Natural killer cell (primary cell): ENCODE measurements at regions not wholly inside any gene's neighbourhood (a gene's known extent, or its start where the extent isn't known, plus 50 kb on each side); places are given as distances from the start of the nearest gene placed in this dataset.

ENCODE experiments used
- ATAC-seq, 3 donors: fragments of 150-1000 bp in 2 of 3; fragments of 200-7000 bp in 1 of 3; cut with Tn5 transposase; 1 replicate in 1 of 3; 2 replicates in 2 of 3; pipeline ENCODE4 v1.10.0; 2021; ENCODE audit warnings: mild to moderate bottlenecking in 2 of 3, moderate library complexity in 2 of 3
- DNase-seq, 2 donors: peaks; one replicate each; pipeline versions ENCODE4 v3.0.0 to v3.0.0-alpha.2; 2013 to 2021; ENCODE audit warnings: mixed read lengths in 1 of 2
- H3K27ac ChIP-seq: one replicate; pipeline ENCODE4 v1.5.1; 2013; ENCODE audit warnings: mild to moderate bottlenecking, low read length
- H3K27me3 ChIP-seq: one replicate; pipeline ENCODE4 v1.6.1; 2013; ENCODE audit warnings: low read length; ENCODE audit not compliant: control insufficient read depth, insufficient read depth
- H3K36me3 ChIP-seq: one replicate; pipeline ENCODE4 v1.6.1; 2013; ENCODE audit warnings: low read length; ENCODE audit not compliant: control insufficient read depth, insufficient read depth
- H3K4me1 ChIP-seq: one replicate; pipeline ENCODE4 v1.6.1; 2013; ENCODE audit warnings: low read length; ENCODE audit not compliant: control insufficient read depth, insufficient read depth
- H3K4me3 ChIP-seq: one replicate; pipeline ENCODE4 v1.5.1; 2013; ENCODE audit warnings: low read length
- H3K9me3 ChIP-seq: one replicate; pipeline ENCODE4 v1.6.1; 2013; ENCODE audit warnings: low read length; ENCODE audit not compliant: control insufficient read depth, insufficient read depth
- H3K27ac Mint-ChIP-seq, 2 donors: one replicate each; pipeline ENCODE4 v1.8.0; 2022; ENCODE audit warnings: mild to moderate bottlenecking in 2 of 2, mixed read lengths in 2 of 2, moderate library complexity in 1 of 2
- H3K27me3 Mint-ChIP-seq, 2 donors: one replicate each; pipeline ENCODE4 v1.8.0; 2022; ENCODE audit warnings: low read depth in 2 of 2, mixed read lengths in 2 of 2
- H3K36me3 Mint-ChIP-seq: one replicate; pipeline ENCODE4 v1.8.0; 2022; ENCODE audit warnings: mixed read lengths
- H3K4me1 Mint-ChIP-seq, 2 donors: one replicate each; pipeline ENCODE4 v1.8.0; 2022; ENCODE audit warnings: mixed read lengths in 2 of 2
- H3K4me3 Mint-ChIP-seq: one replicate; pipeline ENCODE4 v1.8.0; 2022; ENCODE audit warnings: mild to moderate bottlenecking, moderate library complexity, mixed read lengths
- H3K9me3 Mint-ChIP-seq, 2 donors: one replicate each; pipeline ENCODE4 v1.8.0; 2022; ENCODE audit warnings: mixed read lengths in 2 of 2
- WGBS: methylation state at CpG from one replicate; pipeline ENCODE4 v1.1.7; 2013; ENCODE audit warnings: missing lambda C conversion rate; ENCODE audit not compliant: insufficient coverage; 5-methylcytosine and 5-hydroxymethylcytosine counted together
- intact Hi-C: fragments of 100-400 bp; cut with micrococcal nuclease; formaldehyde crosslinking; loops from one replicate; pipeline ENCODE4 v1.14.2; 2022
- TF ChIP-seq, protein P1 (sequence below): fragments of 200-600 bp; IDR thresholded peaks from one replicate; pipeline ENCODE4 v1.8.0; 2022; ENCODE audit warnings: antibody characterized with exemption

DNA sequence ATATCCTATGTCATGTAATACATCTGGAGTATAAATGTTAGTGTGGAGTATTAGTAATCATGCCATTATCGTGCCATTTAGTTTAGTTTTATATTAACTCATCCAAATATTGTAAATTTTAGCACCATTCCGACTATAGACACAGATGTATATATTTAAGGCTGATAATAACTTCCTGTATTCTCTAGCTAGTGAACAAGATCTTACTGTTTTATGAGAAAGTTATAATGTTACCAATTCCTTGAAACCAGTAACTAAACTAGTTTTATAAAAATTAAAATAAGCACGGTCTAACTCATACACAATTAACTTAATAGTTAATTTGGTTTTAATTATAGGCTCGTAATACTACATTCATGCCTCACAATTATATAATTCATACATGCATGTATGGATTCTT lies 808.6 kb downstream of the USP25 start:
- Histone ChIP-seq H3K36me3 (no peaks in the 10 kb centered on the region), H3K27ac (no peak overlapping the region), H3K4me3 (no peak overlapping the region), H3K4me1 (no peaks in the 10 kb centered on the region), H3K9me3 (no peaks in the 10 kb centered on the region), H3K27me3 (no peaks in the 10 kb centered on the region)
- DNase-seq (no peak), ATAC-seq (no peak)
- Mint-ChIP-seq H3K9me3 (peaks cover 10 to 11% of the 10 kb centered on the region in 2 donors), H3K27me3 (no peaks in the 10 kb centered on the region), H3K4me3 (no peak overlapping the region), H3K4me1 (no peaks in the 10 kb centered on the region), H3K27ac (no peak overlapping the region), H3K36me3 (no peaks in the 10 kb centered on the region)
- no CpG with 5 or more reads among the region's 4 CpGs for WGBS
- intact Hi-C loops = no loop called here
- TF ChIP-seq, protein P1, sequence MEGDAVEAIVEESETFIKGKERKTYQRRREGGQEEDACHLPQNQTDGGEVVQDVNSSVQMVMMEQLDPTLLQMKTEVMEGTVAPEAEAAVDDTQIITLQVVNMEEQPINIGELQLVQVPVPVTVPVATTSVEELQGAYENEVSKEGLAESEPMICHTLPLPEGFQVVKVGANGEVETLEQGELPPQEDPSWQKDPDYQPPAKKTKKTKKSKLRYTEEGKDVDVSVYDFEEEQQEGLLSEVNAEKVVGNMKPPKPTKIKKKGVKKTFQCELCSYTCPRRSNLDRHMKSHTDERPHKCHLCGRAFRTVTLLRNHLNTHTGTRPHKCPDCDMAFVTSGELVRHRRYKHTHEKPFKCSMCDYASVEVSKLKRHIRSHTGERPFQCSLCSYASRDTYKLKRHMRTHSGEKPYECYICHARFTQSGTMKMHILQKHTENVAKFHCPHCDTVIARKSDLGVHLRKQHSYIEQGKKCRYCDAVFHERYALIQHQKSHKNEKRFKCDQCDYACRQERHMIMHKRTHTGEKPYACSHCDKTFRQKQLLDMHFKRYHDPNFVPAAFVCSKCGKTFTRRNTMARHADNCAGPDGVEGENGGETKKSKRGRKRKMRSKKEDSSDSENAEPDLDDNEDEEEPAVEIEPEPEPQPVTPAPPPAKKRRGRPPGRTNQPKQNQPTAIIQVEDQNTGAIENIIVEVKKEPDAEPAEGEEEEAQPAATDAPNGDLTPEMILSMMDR = no peak

DNA sequence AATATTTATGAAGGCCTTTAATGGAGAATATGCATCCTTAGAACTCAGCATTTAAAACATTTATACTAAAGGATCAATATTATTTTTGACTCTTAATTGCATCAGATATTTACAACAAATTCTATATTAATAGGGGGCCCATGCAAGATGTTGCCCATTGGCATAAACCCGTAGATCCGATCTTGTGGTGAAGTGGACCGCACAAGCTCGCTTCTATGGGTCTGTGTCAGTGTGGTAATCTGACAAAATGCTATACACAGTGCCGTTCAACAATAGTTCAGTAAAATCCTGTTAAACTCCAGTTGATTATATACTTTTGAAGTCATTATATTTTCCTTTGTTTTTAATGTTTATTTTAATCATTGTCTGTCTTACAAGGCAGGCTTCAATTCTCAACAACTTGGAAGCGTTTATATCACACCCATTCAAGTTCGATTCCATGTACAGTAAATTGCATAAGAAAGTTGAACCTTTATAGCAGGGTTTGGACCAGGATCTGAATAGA lies 809.2 kb downstream of the USP25 start:
- H3K36me3 ChIP-seq = no peaks in the 10 kb centered on the region
- intact Hi-C loops = no loop called here
- H3K9me3 ChIP-seq = no peaks in the 10 kb centered on the region
- TF ChIP-seq, protein P1 = no peak
- no peak overlapping the region for H3K4me3 ChIP-seq
- H3K27ac Mint-ChIP-seq = no peak overlapping the region
- no peaks in the 10 kb centered on the region for H3K27me3 Mint-ChIP-seq
- 94% methylated on average over 6 of the region's 7 CpGs for WGBS
- H3K4me3 Mint-ChIP-seq = no peak overlapping the region
- DNase-seq (no peak), ATAC-seq (no peak)
- H3K9me3 Mint-ChIP-seq = peaks cover 10 to 11% of the 10 kb centered on the region in 2 donors
- H3K27ac ChIP-seq = no peak overlapping the region
- H3K4me1 Mint-ChIP-seq = no peaks in the 10 kb centered on the region
- no peaks in the 10 kb centered on the region for H3K27me3 ChIP-seq
- H3K36me3 Mint-ChIP-seq = no peaks in the 10 kb centered on the region
- H3K4me1 ChIP-seq = no peaks in the 10 kb centered on the region

DNA sequence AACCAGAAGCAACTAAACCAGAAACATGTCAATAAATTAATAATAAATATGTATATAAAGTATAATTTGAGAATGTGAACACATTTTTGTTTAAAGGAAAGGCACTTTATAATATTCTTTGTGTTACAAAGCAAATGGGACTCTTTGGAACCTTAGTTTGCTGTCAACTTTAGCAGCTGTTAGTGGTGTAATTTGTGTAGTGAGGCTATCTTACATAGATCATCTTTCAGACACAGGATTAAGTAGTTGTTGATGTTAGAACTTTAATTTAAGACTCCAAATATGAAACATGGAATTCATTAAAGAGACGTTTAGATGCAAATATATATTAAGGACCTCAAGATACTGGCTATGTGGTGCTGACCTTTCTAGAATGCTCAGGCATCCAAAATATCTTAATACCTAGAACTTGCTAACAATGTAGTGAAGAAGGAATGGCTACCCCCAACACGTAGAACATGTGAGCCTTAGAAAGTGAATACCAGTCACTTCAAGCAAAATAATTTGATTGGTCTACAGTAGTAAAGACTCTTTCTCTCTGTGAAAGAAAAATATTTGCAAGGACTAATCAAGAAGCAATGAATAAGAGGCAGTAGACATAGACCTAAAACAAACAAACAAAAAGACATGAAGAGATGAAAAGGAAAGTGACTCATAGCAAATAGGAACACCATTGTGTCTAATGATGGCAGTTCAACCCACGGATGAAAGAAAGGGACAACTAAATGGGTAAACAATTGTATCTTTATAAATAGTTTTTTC lies 811.4 kb downstream of the USP25 start:
- no peaks in the 10 kb centered on the region for H3K9me3 ChIP-seq
- no peak overlapping the region for H3K27ac Mint-ChIP-seq
- ATAC-seq (no peak), DNase-seq (no peak)
- no peaks in the 10 kb centered on the region for H3K36me3 Mint-ChIP-seq
- no peaks in the 10 kb centered on the region for H3K4me1 ChIP-seq
- H3K27ac ChIP-seq = no peak overlapping the region
- H3K4me3 ChIP-seq = no peak overlapping the region
- TF ChIP-seq, protein P1 = no peak
- no peaks in the 10 kb centered on the region for H3K27me3 Mint-ChIP-seq
- peaks cover 9 to 12% of the 10 kb centered on the region in 2 donors for H3K9me3 Mint-ChIP-seq
- no peaks in the 10 kb centered on the region for H3K4me1 Mint-ChIP-seq
- intact Hi-C loops = no loop called here
- H3K36me3 ChIP-seq = no peaks in the 10 kb centered on the region
- 64% methylated on average over 1 of the region's 3 CpGs for WGBS
- no peaks in the 10 kb centered on the region for H3K27me3 ChIP-seq
- no peak overlapping the region for H3K4me3 Mint-ChIP-seq

DNA sequence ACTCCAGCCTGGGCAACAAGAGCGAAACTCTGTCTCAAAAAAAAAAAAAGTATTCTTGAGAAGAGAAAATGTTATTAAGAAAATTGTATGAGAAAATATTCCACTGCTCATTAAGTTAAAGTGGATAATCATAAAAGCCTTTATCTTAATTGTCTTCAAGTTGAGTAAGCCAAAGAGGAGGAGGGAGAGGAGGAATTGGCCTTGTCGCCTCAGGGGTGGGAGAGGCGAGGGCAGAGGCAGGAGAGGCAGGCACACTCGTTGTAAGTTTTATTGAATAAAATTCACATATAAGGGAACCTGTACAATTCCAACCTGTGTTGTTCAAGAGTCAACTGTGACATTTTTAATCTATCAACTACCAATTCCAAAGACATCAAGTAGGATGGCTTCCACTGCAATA lies 820.3 kb downstream of the USP25 start:
- Histone ChIP-seq H3K27ac (no peak overlapping the region), H3K27me3 (no peaks in the 10 kb centered on the region), H3K4me3 (no peak overlapping the region), H3K4me1 (no peaks in the 10 kb centered on the region), H3K9me3 (peaks cover 3% of the 10 kb centered on the region), H3K36me3 (no peaks in the 10 kb centered on the region)
- H3K4me3 Mint-ChIP-seq = no peak overlapping the region
- TF ChIP-seq, protein P1 = no peak
- no peaks in the 10 kb centered on the region for H3K27me3 Mint-ChIP-seq
- DNase-seq (no peak), ATAC-seq (no peak)
- peaks cover 5% of the 10 kb centered on the region for H3K36me3 Mint-ChIP-seq
- H3K4me1 Mint-ChIP-seq = no peaks in the 10 kb centered on the region
- intact Hi-C loops = no loop called here
- no peak overlapping the region for H3K27ac Mint-ChIP-seq
- H3K9me3 Mint-ChIP-seq = peaks cover 3 to 4% of the 10 kb centered on the region in 2 donors
- WGBS = 92% methylated on average over 4 of the region's 4 CpGs
